HL-60/S4 (cell line): ENCODE measurements at regions not wholly inside any gene's neighbourhood (a gene's known extent, or its start where the extent isn't known, plus 50 kb on each side); places are given as distances from the start of the nearest gene placed in this dataset.

ENCODE experiments used
- in situ Hi-C: fragments of 300-500 bp; cut with MboI; formaldehyde crosslinking; loops from 2 replicates; pipeline ENCODE4 v1.14.3; 2022; ENCODE audit warnings: low sequenced_read_pairs

DNA sequence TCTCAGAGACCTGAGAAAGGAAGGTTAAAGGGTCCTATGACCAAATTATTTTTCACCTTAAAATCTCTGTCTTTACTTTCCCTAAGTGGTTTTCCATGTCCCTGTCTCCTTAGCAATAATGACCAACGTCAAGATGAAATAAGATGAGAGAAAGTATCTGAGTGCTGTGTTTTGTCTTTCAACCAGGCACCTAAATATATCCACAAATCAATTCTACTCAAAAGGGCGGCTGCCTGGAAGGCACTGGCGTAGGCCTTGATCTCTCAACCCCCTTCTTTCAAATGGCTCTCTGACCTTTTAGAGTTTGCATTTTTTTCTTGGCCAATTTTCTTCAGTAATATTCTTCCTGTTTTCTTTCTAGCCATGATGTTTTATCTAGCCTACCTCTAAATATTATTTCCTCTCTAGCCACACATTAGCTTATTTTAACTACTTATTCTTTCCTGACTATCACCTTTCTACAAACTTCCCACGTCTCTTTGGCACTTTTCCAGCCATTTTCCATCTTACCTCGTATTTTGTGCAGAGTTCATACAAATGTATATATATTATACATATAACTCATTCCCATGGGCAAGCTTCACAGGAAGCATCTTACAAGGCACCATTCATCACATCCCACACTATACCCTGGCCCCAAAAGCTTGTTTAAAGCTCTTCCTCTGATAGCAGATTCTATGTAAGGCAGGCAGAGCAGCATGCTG lies 204.5 kb downstream of the SNX18 start:
- in situ Hi-C loops: no loop called here

DNA sequence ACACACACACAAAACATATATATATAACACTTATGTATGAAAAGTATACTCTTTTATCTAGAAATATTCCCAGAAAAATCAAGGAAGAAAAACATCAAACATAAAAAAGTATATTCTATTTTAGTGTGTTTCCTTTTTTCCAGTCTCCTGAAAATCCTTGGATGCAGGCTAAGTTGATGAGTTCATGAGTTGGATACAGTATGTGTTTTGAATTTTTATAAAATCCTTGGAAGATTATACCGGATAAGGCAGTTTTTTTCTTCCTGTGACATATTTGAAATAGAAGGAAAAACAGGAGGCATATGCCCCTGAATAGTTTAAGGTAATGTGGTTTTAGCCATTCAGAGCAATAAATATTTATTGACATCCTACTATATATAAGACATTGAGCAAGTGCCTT lies 203.6 kb downstream of the SNX18 start:
- in situ Hi-C loops: no loop called here

DNA sequence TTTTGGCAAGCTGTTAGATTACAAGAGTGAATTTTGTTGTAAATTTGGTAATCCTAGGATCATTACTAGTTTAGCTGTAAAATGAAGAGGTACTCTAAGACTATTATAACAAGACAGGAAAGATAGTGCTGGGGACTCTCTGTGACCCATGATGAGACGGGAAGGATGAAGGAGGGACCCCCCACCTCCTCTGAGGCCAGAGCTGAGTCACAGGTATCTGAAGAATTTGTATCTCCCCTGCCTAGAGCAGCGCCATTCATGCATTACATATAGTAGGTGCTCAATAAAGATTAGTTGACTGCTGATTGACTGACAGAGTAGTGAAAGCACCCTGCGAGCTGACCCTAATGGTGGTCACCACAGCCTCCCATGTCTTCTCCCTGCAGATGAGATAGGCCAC lies 202.8 kb downstream of the SNX18 start:
- in situ Hi-C loops: no loop called here

DNA sequence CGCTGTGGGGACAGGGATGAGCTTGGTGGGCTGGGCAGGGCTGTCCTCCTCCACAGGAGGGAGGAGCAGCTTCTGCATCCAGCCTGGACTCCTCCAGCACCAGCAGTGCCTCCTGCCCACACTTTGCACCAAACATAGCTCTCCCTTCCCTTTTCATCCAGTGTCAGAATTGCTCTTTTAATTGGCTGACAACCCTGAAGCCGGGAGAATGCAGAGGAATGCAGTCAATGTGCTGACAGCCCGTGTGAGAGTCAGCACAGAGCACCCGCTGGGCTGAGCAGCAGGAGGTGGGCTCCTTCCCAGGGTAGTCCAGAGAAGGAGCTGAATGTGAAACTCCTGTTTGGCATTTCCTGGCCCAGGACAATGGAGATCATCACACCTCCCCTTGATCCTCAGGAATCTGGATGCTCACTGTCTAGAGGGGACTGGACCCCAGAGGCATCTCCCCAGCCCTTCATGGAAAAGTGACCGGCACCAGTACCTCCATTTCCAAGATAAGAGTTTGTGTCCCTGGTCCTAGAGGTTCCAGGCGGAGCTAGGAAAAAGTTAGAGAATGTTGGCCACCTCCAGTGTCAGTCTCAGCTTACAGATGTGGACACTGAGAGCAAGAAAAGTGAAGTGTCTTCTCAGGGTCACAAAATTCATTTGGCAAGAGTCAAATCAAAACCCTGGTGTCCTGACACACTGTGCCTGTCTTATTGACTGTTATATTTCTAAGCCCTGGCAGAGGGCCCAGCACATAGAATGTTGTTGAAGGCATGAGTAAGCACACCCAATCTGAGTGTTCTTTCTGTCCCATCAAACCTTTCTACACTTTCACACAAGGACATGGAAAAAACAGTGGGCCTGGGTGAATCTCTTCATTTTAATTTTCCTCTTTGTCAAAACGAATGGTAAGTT lies 202.1 kb downstream of the SNX18 start:
- in situ Hi-C loops: no loop called here

DNA sequence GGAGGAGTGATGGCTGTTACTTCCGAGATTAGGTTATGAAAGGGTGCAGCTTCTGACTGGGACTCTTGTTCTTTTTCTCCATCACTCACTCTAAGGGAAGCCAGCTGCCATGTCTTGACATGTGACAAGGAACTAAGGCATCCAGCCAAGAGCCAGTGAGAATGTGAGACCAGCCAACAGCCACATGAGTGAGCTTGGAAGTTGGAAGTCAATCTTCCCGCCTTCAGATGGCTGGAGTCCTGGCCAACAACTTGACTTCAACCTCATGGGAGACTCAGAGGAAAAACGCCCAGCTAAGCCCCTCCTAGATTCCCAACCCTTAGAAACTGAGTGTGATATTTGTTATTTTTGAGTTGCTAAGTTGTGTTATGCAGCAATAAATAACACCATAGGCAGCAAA lies 201.1 kb downstream of the SNX18 start:
- in situ Hi-C loops: no loop called here

DNA sequence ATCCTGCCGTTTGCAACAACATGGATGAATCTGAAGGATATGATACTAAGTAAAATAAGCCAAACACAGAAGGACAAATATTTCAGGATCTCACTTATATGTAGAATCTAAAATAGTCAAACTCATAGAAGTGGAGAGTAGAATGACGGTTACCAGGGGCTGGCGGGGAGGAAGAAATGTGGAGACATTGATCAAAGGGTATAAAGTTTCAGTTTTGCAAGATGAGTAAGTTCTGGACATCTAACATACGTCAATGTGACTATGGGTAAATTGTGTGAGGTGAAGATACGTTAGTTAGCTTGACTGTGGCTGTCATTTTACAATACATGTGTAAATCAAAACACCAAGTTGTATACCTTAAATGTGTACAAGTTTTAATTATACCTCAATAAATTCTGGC lies 200.3 kb downstream of the SNX18 start:
- in situ Hi-C loops: no loop called here

DNA sequence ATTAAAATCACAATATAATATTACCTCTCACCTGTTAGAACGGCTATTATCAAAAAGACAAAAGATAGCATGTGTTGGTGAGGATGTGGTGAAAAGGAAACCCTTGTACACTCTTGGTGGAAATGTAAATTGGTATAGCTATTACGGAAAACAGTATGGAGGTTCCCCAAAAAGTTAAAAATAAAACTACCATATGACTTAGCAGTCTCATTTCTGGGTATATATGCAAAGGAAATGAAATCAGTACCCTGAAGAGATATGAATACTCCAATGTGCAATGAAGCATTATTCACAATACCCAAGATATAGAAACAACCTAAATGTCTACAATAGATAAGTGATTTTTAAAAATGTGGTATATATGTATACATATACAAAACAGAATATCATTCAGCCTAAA lies 199.9 kb downstream of the SNX18 start:
- in situ Hi-C loops: no loop called here

DNA sequence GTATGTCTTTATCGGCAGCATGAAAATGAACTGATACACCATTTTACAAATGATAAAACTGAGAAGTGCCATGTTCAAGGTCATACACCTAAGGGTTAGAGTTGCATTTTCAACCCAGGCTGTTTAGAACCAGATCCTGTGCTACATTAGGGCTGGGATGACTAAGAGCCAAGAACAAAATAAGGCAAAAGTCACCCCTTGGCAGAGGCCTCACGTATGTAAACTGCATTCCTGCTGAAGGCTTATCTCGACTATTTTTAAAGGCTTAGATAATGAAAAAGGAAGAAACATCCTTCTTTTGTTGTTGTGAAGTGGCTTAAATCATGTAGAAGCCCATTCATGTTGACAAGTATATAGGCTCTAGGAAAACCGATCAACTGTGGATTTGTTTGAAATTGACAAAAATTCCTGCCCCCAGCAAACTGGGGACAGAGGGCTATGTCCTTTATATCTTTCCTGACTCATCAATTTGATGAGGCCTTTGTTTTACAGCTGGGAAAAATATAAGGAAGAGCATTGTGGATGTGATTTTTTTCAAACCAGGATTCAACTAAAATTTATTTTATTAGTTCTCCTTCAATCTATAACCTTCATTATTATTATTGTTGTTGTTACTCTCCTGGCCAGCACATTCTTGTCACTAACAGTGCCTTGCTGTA lies 196.5 kb downstream of the SNX18 start:
- in situ Hi-C loops: no loop called here

DNA sequence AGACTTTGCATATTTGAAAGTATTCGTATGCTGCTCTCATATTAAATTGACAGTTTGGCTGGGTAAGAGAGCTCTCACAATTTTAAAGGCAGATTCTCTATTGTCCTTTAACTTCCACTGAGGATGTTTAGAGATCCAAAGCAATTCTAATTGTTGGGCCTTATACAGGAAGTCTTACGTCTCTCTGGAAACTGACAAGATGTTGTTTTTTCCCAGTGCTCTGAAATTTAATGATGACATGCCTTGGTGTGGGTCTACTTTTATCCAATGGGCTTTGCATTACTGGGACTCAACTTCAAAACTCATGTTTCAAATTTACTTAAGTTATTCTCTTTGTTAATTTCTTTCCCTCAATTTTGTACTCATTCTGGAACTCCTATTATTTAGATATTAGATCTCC lies 191.5 kb downstream of the SNX18 start:
- in situ Hi-C loops: no loop called here

DNA sequence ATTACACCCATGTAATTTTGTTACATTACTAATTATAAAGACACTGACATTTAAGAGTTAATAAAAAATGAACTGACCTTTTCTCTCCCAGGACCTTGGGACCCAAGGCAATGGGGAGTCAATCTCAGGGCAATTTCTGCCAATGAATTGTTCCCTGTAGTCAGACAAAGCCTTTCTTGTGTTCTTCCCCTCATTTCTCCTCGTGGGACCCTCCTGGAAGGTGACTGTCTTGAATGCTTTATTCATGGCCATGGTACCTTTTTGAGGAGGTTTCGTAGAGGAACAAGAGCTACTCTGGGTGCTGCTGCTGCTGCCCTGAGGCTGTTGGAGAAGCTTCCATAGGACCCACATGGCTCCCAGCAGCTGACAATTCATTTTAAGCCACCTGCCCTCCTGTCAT lies 190.3 kb downstream of the SNX18 start:
- in situ Hi-C loops: no loop called here

DNA sequence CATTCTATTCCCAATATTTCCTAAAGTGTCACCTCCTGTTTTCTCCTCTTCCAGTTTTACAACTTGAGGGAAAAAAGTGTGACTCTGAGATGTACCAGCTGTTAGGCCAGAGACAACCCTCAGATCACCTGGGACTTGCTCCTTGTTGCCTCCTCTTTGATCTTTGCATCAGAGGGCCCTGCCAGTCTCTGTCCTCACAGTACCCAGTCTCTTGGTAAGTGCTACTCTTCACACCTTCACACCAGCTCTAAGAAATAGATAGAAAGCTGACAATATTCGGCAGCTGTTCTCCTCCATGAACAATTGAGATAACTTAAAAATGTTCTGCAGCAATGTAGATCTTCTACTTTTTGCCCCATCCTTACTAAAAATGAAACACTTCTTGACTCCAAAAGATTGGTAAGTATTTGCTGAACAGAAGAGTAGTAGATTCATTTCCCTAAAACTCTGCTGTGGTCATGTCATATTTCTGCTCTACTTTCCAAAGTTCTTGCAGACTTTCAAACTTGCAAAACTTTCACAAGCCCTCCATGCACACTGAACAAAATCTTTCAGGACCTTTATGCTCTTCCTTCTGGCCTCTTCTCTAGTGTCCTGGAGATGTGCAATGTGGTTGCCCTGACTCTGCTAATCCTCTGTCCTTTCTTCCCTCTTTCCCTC lies 188.6 kb downstream of the SNX18 start:
- in situ Hi-C loops: no loop called here

DNA sequence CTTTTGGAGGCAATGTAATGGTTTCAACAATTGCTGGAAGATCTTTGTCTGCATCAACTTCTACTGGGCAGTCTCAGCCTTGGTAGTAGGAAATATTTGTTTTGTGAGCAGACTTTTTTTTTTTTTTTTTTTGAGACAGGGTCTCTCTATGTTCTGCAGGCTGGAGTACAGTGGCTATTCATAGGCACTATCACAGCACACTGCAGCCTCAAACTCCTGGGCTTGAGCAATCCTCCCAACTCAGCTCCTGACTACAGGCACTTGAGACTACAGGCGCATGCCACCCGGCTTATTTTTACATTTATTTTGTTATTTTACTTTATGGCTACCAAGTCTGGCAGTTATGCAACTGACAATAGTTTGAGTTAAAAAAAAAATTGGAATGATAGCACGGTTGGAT lies 187.3 kb downstream of the SNX18 start:
- in situ Hi-C loops: no loop called here

DNA sequence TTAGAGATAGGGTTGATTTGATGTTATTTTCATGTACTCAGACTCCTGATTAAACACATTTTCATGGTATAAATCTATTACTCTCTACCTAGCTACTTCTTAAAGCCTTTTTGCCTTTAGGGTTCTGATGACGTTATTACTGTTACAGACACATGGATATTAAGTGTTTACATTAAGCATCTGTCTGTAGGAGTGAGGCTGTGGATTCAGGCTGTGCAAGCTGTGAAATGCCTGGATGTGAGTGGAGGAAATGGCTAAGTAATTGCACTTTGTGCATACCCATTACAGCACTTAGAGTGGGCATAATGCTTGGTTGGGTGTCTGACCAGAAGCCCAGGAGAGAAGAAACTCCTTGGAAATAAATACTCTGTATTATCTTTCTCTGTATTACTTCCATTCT lies 186.8 kb downstream of the SNX18 start:
- in situ Hi-C loops: no loop called here

DNA sequence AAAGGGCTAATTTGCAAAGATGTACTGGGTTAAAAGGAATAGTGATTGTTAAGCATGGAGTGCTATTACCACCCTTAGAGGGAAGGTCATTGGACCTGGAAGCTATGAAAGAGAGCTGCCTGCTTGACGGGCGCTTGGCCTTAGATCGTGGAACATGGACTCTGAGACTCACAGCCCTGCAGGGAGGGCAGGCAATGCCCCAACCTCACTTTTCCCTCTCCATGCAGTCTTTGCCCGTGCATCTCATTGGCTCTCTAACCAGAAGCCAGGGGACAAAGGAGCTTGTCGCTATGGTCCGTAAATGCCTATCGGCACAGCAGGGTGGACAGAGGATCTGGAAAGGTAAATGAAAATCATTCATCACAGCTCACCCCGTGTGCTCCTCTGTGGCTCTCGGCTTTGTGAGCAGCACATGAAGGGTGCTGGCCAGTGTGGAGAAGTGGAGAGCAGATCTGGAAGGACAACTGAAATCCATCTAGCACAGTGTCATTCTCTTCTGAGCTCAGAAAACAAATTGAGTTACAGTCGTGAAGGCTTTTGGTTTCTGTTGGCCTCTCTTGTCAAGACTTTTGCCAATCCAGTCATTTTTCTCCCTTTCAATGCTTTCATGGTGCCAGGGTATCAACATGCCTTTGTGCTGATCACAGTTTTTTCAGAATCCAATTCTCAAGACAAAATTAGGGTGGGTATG lies 186.2 kb downstream of the SNX18 start:
- in situ Hi-C loops: no loop called here

DNA sequence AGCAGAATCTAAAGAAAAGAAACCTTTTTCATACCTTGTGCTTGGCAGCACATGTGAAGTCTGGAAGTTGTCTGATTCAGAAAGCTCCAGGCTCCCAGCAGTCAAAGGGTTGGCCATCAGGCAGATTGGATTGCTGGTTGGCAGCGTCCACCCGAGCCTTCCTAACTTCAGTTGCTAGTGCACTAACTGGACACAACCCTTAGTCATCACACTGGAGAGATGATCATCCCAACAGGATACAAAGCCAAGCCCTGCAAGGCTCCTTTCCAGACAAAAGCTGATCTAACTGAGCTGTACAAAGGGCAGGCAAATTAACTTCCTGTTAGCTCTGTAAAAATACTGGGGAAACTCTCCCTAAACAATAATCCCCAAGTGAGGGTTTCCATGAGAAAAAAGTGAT lies 185.6 kb downstream of the SNX18 start:
- in situ Hi-C loops: no loop called here

DNA sequence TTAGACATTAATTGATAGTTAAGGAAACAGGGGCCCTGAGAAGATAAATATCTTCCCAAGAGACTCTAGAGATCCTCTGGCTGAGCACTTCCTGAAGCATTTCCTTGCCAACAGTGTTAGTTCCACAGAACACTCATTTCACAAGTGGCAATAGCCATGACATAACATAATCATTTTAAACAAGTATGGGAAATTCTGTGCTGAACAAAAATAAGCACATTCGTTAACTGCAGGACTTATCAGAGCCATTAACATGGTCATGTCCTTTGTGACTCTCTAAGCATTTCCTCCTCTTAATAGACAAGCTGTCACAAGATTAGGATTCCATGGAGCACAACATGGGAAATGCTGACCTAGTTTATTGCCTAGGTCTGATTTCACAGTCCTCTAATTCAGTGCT lies 184.9 kb downstream of the SNX18 start:
- in situ Hi-C loops: no loop called here

DNA sequence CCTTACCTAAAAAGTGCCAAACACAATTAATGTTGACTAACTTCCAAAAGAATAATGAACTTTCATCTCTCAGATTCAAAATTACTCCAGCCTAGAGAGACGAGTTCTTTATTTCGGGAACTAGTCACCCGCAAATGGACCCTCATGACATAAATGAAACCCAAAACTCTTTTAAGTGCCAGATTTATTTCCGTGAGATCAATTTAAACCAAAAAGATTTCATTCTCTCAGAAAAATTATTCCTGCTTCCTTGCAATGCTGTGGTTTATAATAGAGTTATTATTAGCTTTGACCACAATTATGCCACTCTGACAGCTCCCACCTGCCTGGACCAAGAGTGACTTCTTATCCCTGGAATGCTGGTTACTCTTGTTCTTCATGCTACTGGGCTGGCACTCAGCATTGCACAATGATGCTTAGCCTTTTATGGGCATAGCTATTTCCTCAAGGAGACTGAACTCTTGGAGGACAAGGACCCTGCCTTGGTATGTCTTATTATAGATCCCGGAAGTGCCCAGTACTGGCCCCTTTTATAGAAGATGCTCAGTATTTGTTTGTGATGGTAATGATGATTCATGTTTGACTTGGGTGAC lies 183.5 kb downstream of the SNX18 start:
- in situ Hi-C loops: no loop called here

DNA sequence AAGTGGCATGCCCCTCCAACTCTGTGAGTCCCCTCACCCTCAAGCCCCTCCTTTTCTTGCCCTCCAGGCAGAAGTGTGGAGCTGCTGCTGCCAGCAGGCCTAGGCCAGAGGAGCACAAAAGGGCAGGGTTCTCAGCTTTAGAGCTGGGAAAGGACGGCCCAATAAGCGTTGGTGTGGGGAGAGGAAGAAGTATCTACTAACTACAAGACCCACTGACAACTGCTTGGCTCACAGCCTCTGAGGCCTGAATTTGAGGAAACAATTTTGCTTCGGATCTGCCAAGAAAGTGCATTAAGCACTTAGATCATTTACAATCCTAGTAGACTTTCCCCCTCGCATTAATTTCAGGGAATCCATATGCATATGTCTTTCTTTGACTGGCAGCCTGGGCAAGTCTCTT lies 179.4 kb downstream of the SNX18 start:
- in situ Hi-C loops: no loop called here

DNA sequence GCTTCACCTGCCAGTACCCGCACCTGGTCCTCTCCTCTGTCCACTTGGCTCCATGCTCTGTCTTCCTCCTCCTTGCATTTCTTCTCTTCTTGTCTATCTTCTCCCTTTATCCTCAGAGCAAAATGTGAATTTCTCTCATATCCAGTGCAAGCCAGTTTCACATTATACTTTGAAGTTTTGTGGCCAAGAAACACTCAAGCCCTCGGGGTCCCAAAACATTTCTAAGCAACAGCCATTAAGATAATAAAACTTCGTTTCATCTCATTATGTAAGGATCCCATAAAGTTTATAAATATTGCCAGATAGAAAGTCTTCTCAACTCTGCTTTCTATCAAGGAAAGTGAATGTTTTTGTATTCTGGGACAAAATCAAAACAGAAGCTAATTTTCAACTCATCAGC lies 178.8 kb downstream of the SNX18 start:
- in situ Hi-C loops: no loop called here

DNA sequence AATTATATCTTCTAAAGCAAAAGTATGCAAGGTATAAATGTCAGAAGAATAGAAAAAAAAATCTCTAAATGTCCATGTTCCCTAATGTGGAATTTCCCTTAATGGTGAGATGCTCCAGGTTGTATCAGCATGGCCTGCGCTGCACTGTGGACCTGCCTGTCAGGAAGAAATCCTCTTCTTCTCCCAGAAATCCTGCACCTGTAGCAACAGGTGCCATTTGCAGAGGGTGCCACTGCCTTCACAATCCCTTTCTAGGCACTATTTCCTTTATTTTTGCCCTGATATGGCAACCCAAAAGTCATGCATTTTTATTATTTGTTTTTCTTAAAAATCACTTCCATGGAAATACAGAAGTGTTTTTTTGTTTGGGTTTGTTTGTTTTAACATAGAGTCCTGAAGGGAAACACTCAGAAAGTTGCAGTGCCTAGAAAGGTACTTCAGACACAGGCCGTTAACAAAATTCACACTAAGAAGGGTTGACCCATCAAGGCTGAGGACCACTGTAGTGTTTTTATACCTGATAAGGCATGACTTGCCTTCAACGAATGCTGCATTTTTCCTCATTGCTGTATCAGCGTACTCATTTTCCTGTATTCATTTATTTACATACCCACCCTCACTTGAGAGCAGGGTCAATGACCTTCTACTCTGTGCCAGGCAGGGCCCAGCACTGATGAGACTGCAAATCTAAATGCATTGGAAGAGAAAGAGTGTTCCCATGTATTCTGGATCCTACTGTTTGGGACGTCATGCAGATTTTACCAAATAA lies 177.8 kb downstream of the SNX18 start:
- in situ Hi-C loops: no loop called here
